Stomach (tissue), 8 donors: ENCODE measurements at regions not wholly inside any gene's neighbourhood (a gene's known extent, or its start where the extent isn't known, plus 50 kb on each side); places are given as distances from the start of the nearest gene placed in this dataset.
A peak's percentile ranks its signal among the peaks of the same experiment; 100 is the strongest.
"Not testable (repeated sequence)": the region's sequence is repeated elsewhere in the genome, so short reads cannot be mapped to it uniquely, and the experiment has no call there.

Experiments used
- DNase-seq, 2 donors: peaks; one replicate each; pipeline versions ENCODE4 v3.0.0 to v3.0.0-alpha.2; 2013 to 2019
- H3K27ac ChIP-seq, 5 donors: fragments of 200-600 bp in 4 of 5; sonication (generic) in 4 of 5; one replicate each; pipeline ENCODE4 v1.5.1; 2013 to 2019; ENCODE audit warnings: mild to moderate bottlenecking in 1 of 5, moderate library complexity in 1 of 5
- H3K27me3 ChIP-seq, 3 donors: fragments of 200-600 bp; sonication (generic); one replicate each; pipeline ENCODE4 v1.5.1; 2017 to 2019; ENCODE audit warnings: mixed run types in 1 of 3
- H3K36me3 ChIP-seq, 4 donors: fragments of 200-600 bp; sonication (generic); 1 replicate in 3 of 4; 2 replicates in 1 of 4; pipeline ENCODE4 v1.5.1; 2016 to 2019
- H3K4me1 ChIP-seq, 4 donors: fragments of 200-600 bp; sonication (generic); one replicate each; pipeline ENCODE4 v1.5.1; 2016 to 2019
- H3K4me3 ChIP-seq, 4 donors: fragments of 200-600 bp; sonication (generic) in 3 of 4; one replicate each; pipeline ENCODE4 v1.5.1; 2016 to 2019; ENCODE audit warnings: mild to moderate bottlenecking in 1 of 4
- H3K9me3 ChIP-seq, 4 donors: fragments of 200-600 bp; sonication (generic); one replicate each; pipeline ENCODE4 v1.5.1; 2016 to 2019
- EP300 ChIP-seq: sonication (generic); formaldehyde crosslinking; IDR thresholded peaks from one replicate; pipeline ENCODE4 v1.6.1; 2017; ENCODE audit warnings: antibody characterized with exemption
- POLR2A ChIP-seq, 4 donors: fragments of 450-650 bp; IDR thresholded peaks; one replicate each; pipeline ENCODE4 v1.6.1; 2016; ENCODE audit warnings: antibody characterized with exemption in 4 of 4, control low read depth in 2 of 4, mild to moderate bottlenecking in 1 of 4, moderate library complexity in 1 of 4
- POLR2AphosphoS5 ChIP-seq, 3 donors: sonication (generic); formaldehyde crosslinking; IDR thresholded peaks; one replicate each; pipeline ENCODE4 v1.6.1; 2016; ENCODE audit warnings: antibody characterized with exemption in 3 of 3
- WGBS, 5 donors: extraction: QIAGEN DNeasy Blood & Tissue Kit in 3 of 5; methylation state at CpG; one replicate each; pipeline versions ENCODE4 v1.1.5 to v1.1.7; 2013 to 2018; 5-methylcytosine and 5-hydroxymethylcytosine counted together
- intact Hi-C: fragments of 100-400 bp; cut with DNase I; formaldehyde crosslinking; loops from one replicate; pipeline ENCODE4 v1.15.1; 2023; ENCODE audit warnings: low total_unique reads
- TF ChIP-seq, protein P1 (sequence below), 7 experiments: fragments of 450-650 bp in 4 of 7; fragments of 200-600 bp in 3 of 7; sonication (generic) in 3 of 7; IDR thresholded peaks; one replicate each; pipeline ENCODE4 v1.5.1; 2016 to 2019; ENCODE audit warnings: antibody characterized with exemption in 7 of 7, control low read depth in 2 of 7, mild to moderate bottlenecking in 1 of 7
- donor health status: healthy with polysubstance abuse.
- donor health status: Bipolar disorder and iron deficiency.
- donor health status: healthy.

DNA sequence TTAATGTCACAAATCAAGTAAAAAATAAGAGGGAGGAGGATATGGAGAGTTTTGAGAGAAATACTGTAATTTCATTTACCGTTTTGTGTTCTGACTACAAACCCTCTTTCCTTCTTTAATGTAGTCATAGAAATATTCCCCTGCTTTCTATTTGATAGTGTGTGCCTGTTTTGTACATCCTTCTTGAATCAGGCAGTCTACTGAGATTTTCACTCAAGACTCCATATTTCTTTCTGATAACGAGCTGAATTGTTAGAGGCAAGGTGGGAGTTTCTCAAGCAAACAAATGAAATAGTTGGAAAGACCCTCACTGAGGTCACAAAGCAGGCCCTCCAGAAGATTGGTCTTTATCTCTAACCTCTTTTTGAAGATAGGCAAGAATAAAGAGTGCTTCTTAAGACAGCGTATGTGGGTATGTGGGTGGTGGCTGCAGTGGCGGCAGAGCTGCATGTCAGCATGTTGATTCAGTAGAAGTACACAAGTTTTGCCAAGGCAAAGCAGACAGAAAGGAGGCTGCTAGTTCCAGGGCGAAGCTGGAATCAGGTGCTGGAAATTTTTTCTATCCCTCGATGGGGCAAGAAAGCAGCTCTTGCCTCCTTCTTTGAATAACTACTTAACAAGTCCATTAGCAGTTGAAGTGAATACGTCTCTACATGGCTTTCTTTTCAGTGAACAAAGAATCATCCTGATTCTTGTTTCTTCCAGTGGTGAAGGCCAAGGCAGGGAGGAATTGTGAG lies 164.2 kb downstream of the FAM76B start:
- Histone ChIP-seq H3K9me3 (peaks cover 0 to 6% (median 3%) of the 10 kb centered on the region in 4 donors), H3K4me3 (no peak overlapping the region), H3K4me1 (no peaks in the 10 kb centered on the region), H3K27me3 (no peaks in the 10 kb centered on the region), H3K36me3 (no peaks in the 10 kb centered on the region), H3K27ac (no peak overlapping the region)
- intact Hi-C loops = no loop called here
- 36 to 63% (median 57%) methylated on average over 7 of the region's 7 CpGs for WGBS, 5 donors
- TF ChIP-seq POLR2A (IDR thresholded peaks at IDR 0.05) = no peak
- TF ChIP-seq, protein P1, sequence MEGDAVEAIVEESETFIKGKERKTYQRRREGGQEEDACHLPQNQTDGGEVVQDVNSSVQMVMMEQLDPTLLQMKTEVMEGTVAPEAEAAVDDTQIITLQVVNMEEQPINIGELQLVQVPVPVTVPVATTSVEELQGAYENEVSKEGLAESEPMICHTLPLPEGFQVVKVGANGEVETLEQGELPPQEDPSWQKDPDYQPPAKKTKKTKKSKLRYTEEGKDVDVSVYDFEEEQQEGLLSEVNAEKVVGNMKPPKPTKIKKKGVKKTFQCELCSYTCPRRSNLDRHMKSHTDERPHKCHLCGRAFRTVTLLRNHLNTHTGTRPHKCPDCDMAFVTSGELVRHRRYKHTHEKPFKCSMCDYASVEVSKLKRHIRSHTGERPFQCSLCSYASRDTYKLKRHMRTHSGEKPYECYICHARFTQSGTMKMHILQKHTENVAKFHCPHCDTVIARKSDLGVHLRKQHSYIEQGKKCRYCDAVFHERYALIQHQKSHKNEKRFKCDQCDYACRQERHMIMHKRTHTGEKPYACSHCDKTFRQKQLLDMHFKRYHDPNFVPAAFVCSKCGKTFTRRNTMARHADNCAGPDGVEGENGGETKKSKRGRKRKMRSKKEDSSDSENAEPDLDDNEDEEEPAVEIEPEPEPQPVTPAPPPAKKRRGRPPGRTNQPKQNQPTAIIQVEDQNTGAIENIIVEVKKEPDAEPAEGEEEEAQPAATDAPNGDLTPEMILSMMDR (IDR thresholded peaks at IDR 0.05) = no peak
- TF ChIP-seq POLR2AphosphoS5 (IDR thresholded peaks at IDR 0.05) = no peak
- no peak for TF ChIP-seq EP300
- DNase-seq = peak in 1 of 2 donors; percentile 29

DNA sequence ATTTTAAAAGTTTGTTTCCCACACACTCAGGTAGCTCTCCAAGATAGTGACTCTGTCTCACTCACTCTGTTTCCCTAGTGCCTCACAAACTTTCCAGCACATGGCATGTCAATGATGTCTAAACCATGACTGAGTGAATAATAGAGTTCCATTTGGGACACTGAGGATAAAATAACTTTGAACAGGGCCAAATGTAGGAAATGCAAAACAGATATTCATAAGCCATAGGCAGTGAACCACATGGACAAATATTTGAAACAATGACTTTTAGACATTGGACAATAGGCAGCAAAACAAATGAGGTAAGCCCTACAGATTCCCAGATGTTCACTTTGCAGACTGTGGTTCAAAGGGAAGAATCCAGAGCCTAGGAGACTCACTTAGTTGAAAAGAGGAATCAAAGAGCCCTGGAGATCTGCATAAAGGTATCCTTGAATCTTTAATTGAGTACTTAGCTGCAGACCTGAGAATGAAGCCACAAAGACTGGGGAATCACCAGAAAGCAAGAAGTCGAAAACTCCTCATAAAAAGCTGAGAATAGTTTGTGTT lies 173.3 kb downstream of the FAM76B start:
- Histone ChIP-seq H3K9me3 (peaks cover 0 to 11% (median 0%) of the 10 kb centered on the region in 4 donors), H3K36me3 (no peaks in the 10 kb centered on the region), H3K4me3 (no peak overlapping the region), H3K27ac (no peak overlapping the region), H3K27me3 (no peaks in the 10 kb centered on the region), H3K4me1 (no peaks in the 10 kb centered on the region)
- DNase-seq = no peak
- TF ChIP-seq POLR2A (IDR thresholded peaks at IDR 0.05) = no peak
- WGBS, 5 donors = 78 to 86% (median 84%) methylated on average over 1 of the region's 1 CpG
- intact Hi-C loops = no loop called here

DNA sequence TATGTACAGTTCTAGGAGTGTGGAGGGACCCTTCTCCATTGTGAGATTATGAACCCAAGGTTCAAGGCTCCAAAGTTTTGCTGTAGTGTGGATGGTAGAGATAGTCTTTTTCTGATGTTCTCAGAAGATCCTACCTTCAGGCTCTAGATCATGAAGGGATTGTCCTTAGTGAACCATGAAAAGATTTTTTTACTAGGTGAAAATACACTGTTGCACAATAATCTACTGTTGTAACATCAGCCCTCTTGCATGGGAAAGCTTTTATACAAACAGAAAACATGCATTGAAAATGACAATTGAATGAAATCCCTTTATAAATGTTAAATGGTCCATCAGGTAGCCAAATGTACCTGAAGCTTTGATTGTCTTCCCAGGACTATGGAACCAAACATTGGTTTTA lies 177.8 kb downstream of the FAM76B start:
- no peak for DNase-seq
- no peak overlapping the region for H3K27ac ChIP-seq
- H3K27me3 ChIP-seq = no peaks in the 10 kb centered on the region
- intact Hi-C loops = no loop called here
- no peak for TF ChIP-seq POLR2AphosphoS5 (IDR thresholded peaks at IDR 0.05)
- TF ChIP-seq, protein P1 (IDR thresholded peaks at IDR 0.05) = no peak
- no peak for TF ChIP-seq POLR2A (IDR thresholded peaks at IDR 0.05)
- no peak for TF ChIP-seq EP300
- H3K9me3 ChIP-seq = no peaks in the 10 kb centered on the region
- H3K4me1 ChIP-seq = no peaks in the 10 kb centered on the region
- no peaks in the 10 kb centered on the region for H3K36me3 ChIP-seq
- H3K4me3 ChIP-seq = no peak overlapping the region

DNA sequence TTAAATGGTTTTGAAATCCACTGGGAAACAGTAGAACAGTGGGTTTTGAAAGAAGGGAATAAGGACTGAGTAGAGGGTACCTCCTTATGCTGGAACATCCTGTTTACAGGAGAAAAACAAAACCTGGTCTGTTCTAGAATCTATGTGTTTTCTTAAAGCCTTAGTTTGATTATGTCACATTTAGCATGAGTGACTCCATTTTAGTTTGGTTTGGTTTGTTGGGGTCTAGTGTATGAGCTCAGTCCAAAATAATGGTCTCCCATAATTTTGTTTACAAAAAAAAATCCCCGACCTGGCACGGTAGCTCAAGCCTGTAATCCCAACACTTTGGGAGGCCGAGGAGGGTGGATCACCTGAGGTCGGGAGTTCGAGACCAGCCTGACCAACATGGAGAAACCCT lies 179.4 kb downstream of the FAM76B start:
- H3K4me1 ChIP-seq, H3K27me3 ChIP-seq, H3K36me3 ChIP-seq, H3K27ac ChIP-seq, H3K4me3 ChIP-seq, intact Hi-C loops, H3K9me3 ChIP-seq, DNase-seq: not testable (repeated sequence)
- WGBS, 5 donors = 90 to 97% (median 92%) methylated on average over 5 of the region's 5 CpGs

DNA sequence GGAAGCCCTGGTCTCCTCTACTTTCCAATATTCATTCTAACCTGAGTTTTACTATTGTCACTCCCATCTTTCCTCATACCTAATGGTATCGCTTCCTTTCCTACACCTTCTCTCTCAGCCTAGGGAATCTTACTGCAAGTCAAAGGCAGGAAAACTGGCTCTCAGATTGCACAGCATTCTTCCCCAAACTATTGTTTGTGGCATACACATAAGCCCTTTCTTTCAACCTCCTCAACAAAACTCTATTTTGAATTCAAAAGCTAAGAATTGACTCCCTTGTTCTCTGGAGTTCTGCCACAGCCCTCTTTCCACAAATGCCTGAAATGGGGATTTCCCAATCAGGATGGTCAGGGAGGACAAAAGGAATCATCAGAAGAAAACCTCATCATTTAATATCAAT lies 181.5 kb downstream of the FAM76B start:
- Histone ChIP-seq H3K9me3 (no peaks in the 10 kb centered on the region), H3K36me3 (no peaks in the 10 kb centered on the region), H3K27ac (no peak overlapping the region), H3K27me3 (no peaks in the 10 kb centered on the region), H3K4me3 (no peak overlapping the region), H3K4me1 (no peaks in the 10 kb centered on the region)
- 85 to 100% (median 95%) methylated on average over 1 of the region's 1 CpG for WGBS, 5 donors
- no peak for DNase-seq
- intact Hi-C loops = no loop called here
- TF ChIP-seq POLR2A (IDR thresholded peaks at IDR 0.05) (no peak), POLR2AphosphoS5 (IDR thresholded peaks at IDR 0.05) (no peak), EP300 (no peak)
- TF ChIP-seq, protein P1 (IDR thresholded peaks at IDR 0.05) = no peak
